ENCODE measurements at regions not wholly inside any gene's neighbourhood (a gene's known extent, or its start where the extent isn't known, plus 50 kb on each side); places are given as distances from the start of the nearest gene placed in this dataset.
"Not testable (repeated sequence)": the region's sequence is repeated elsewhere in the genome, so short reads cannot be mapped to it uniquely, and the experiment has no call there.

DNA sequence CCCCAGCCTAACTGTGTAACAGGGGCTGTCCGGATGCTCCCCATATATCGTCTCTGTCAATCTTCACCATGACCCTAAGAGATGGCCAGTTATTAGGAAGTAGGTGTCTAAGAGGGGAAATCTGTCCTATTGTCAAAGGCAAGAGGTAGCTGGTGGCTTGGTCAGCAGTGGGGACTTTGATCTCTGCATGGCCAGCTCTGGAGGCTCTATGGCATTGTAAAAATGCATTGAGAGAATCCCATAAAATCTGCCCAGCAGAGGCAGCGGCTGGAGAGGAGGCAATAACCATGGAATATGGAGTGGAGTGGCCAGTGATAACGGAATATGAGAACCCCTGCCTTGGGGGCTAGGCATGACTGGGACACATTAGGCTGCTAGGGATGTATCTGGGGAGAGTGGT is 88.8 kb downstream of the MRM1 start:
- Histone ChIP-seq H3K4me3 (replicated peaks in 1 of 3) (no peak overlapping the region), H3K27me3 (no peaks in the 10 kb centered on the region), H3K9me3 (no peaks in the 10 kb centered on the region), H3K27ac (no peak overlapping the region), H3K36me3 (no peaks in the 10 kb centered on the region), H3K4me1 (no peaks in the 10 kb centered on the region)
- TF ChIP-seq POLR2A (IDR thresholded peaks at IDR 0.05): no peak
- TF ChIP-seq, protein P1, sequence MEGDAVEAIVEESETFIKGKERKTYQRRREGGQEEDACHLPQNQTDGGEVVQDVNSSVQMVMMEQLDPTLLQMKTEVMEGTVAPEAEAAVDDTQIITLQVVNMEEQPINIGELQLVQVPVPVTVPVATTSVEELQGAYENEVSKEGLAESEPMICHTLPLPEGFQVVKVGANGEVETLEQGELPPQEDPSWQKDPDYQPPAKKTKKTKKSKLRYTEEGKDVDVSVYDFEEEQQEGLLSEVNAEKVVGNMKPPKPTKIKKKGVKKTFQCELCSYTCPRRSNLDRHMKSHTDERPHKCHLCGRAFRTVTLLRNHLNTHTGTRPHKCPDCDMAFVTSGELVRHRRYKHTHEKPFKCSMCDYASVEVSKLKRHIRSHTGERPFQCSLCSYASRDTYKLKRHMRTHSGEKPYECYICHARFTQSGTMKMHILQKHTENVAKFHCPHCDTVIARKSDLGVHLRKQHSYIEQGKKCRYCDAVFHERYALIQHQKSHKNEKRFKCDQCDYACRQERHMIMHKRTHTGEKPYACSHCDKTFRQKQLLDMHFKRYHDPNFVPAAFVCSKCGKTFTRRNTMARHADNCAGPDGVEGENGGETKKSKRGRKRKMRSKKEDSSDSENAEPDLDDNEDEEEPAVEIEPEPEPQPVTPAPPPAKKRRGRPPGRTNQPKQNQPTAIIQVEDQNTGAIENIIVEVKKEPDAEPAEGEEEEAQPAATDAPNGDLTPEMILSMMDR (IDR thresholded peaks at IDR 0.05): no peak
- WGBS, 2 donors: 90 to 92% methylated on average over 4 of the region's 4 CpGs
- intact Hi-C loops (cut with DNase I): no loop called here
- no peak for DNase-seq

- no peak for TF ChIP-seq POLR2A (IDR thresholded peaks at IDR 0.05)
- TF ChIP-seq, protein P1 (IDR thresholded peaks at IDR 0.05): no peak
- Histone ChIP-seq H3K4me3 (replicated peaks in 1 of 3) (no peak overlapping the region), H3K4me1 (no peaks in the 10 kb centered on the region), H3K9me3 (no peaks in the 10 kb centered on the region), H3K27me3 (no peaks in the 10 kb centered on the region), H3K36me3 (no peaks in the 10 kb centered on the region), H3K27ac (no peak overlapping the region)
- intact Hi-C loops (cut with DNase I): no loop called here
- no peak for DNase-seq
- WGBS, 2 donors: 66 to 91% methylated on average over 3 of the region's 3 CpGs
These were observed 90.2 kb downstream of the MRM1 start for GRCh38 chr17:36691606-36692005.

- TF ChIP-seq, protein P1 (IDR thresholded peaks at IDR 0.05): no peak
- TF ChIP-seq POLR2A (IDR thresholded peaks at IDR 0.05): no peak
- DNase-seq: no peak
- Histone ChIP-seq H3K9me3 (no peaks in the 10 kb centered on the region), H3K4me1 (no peaks in the 10 kb centered on the region), H3K36me3 (no peaks in the 10 kb centered on the region), H3K27ac (no peak overlapping the region), H3K4me3 (replicated peaks in 1 of 3) (no peak overlapping the region), H3K27me3 (no peaks in the 10 kb centered on the region)
- WGBS, 2 donors: 48 to 62% methylated on average over 3 of the region's 3 CpGs
- intact Hi-C loops (cut with DNase I): no loop called here
These were observed 93.7 kb downstream of the MRM1 start for GRCh38 chr17:36695082-36695481.

- H3K4me1 ChIP-seq; H3K4me3 ChIP-seq (replicated peaks in 1 of 3); H3K27ac ChIP-seq; H3K36me3 ChIP-seq; H3K27me3 ChIP-seq; H3K9me3 ChIP-seq; intact Hi-C loops (cut with DNase I); DNase-seq: not testable (repeated sequence)
- 85 to 89% methylated on average over 6 of the region's 6 CpGs for WGBS, 2 donors
These were observed 94.3 kb downstream of the MRM1 start for GRCh38 chr17:36695710-36696109.

DNA sequence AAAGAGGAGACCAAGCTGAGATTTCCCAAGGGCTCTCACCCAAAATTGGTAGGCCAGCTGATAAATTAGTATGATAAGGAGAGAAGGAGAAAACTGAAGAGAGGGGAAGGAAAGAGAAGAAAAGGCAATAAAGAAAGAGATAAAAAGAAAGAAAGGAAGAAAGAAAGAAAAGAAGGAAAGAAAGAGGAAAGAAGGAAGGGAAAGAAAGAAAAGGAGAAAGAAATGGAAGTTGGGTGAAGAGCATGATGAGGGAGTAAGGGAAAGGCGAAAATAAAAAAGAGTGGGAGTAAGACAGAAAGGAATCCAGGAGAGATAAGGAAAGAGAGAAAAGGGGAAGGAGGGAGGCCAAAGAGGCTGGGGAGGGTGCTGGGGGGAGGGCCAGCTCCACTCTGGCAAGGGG is 95.4 kb downstream of the MRM1 start:
- H3K27me3 ChIP-seq: no peaks in the 10 kb centered on the region
- no peak overlapping the region for H3K27ac ChIP-seq
- TF ChIP-seq, protein P1 (IDR thresholded peaks at IDR 0.05): no peak
- TF ChIP-seq POLR2A (IDR thresholded peaks at IDR 0.05): no peak
- intact Hi-C loops (cut with DNase I): no loop called here
- no peaks in the 10 kb centered on the region for H3K9me3 ChIP-seq
- H3K36me3 ChIP-seq: no peaks in the 10 kb centered on the region
- 13 to 17% methylated on average over 1 of the region's 1 CpG for WGBS, 2 donors
- no peaks in the 10 kb centered on the region for H3K4me1 ChIP-seq
- H3K4me3 ChIP-seq (replicated peaks in 1 of 3): no peak overlapping the region
- no peak for DNase-seq

GRCh38 chr17:36697903-36698530 is 96.6 kb downstream of the MRM1 start:
- WGBS, 2 donors: 29 to 36% methylated on average over 15 to 16 of the region's 16 CpGs
- no peak for DNase-seq
- no peaks in the 10 kb centered on the region for H3K27me3 ChIP-seq
- no peaks in the 10 kb centered on the region for H3K4me1 ChIP-seq
- H3K36me3 ChIP-seq: no peaks in the 10 kb centered on the region
- intact Hi-C loops (cut with DNase I): no loop called here
- no peak overlapping the region for H3K27ac ChIP-seq
- no peaks in the 10 kb centered on the region for H3K9me3 ChIP-seq
- no peak overlapping the region for H3K4me3 ChIP-seq (replicated peaks in 1 of 3)
- no peak for TF ChIP-seq POLR2A (IDR thresholded peaks at IDR 0.05)
- TF ChIP-seq, protein P1 (IDR thresholded peaks at IDR 0.05): no peak

All from thyroid gland (tissue), 4 donors.